ENCODE measurements at regions not wholly inside any gene's neighbourhood (a gene's known extent, or its start where the extent isn't known, plus 50 kb on each side); places are given as distances from the start of the nearest gene placed in this dataset.

DNA sequence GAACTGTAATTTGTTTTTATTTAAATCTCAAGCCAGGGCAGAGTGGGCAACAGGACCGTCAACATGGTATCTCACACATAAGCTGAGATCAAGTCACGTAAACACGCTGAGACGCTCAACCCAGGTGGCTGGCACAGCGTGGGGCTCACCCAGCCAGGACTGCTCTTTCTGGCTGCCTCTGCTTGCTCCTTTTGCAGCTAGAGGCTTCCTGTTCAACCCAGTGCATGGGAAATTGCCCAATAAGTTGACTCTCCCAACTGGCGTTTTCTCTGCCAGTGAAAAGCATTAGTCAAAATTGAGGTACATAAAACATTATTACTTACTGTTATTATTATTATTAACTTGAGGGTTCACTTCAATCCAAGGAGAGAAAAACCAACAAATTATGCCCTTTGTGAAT lies 398.1 kb downstream of the NR2F2 start (continued):
- TF ChIP-seq KLF10 (CRISPR knock-in tag; IDR thresholded peaks at IDR 0.05) (no peak), ELF4 (CRISPR knock-in tag; IDR thresholded peaks at IDR 0.05) (no peak), ZNF436 (CRISPR knock-in tag; IDR thresholded peaks at IDR 0.05) (no peak)

DNA sequence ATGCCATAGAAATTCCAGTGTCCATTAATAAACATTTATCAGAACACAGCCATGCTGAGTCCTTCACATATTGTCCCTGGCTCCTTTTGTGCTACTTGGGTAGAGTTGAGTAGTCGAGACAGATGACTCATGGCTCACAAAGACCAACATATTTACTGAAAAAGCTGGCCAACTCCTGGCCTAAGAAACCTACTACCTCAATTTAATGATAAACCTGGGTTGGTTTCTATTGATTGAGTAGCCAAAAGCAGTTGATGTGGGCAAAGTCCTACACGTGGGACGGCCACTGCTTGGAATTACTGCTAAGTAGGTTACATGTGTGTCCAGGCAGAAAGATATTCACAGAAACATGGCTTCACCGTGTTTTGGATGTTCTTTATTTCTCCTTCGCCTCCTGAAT lies 402.2 kb downstream of the NR2F2 start:
- no peaks in the 10 kb centered on the region for H3K9me1 ChIP-seq (ENCODE audit: control insufficient read depth, insufficient read depth, low read length)
- no peak overlapping the region for H3K27ac ChIP-seq (ENCODE audit: extremely low read depth, low read depth, low read length)
- no peak overlapping the region for H3K4me2 ChIP-seq (ENCODE audit: insufficient read depth, low read length)
- ATAC-seq: no peak
- no peak for DNase-seq (ENCODE audit: extremely low read depth in 1 of 4, low spot score in 3 of 4)
- no peaks in the 10 kb centered on the region for H4K20me1 ChIP-seq (replicated peaks; ENCODE audit: control insufficient read depth, insufficient read depth, low read length)
- in situ Hi-C loops (cut with MboI) (no loop called here), intact Hi-C loops (cut with micrococcal nuclease) (no loop called here)
- H3K9me3 ChIP-seq (replicated peaks; ENCODE audit: control insufficient read depth, insufficient read depth, low read depth, low read length): no peaks in the 10 kb centered on the region
- WGBS (ENCODE audit: insufficient coverage, low coverage, missing lambda C conversion rate): 0% methylated on average over 5 of the region's 5 CpGs
- H3K36me3 ChIP-seq (ENCODE audit: control insufficient read depth, insufficient read depth, low read length): no peaks in the 10 kb centered on the region
- no peaks in the 10 kb centered on the region for H3K27me3 ChIP-seq (ENCODE audit: control insufficient read depth in 2 of 2, insufficient read depth in 2 of 2, low read length in 2 of 2)
- no peak overlapping the region for H2AFZ ChIP-seq (ENCODE audit: low read depth, low read length)
- H3K4me3 ChIP-seq: no peak overlapping the region
- no peaks in the 10 kb centered on the region; a peak in 1 of 5 replicates for H3K4me1 ChIP-seq (replicated peaks in 1 of 2; ENCODE audit: control insufficient read depth in 2 of 2, insufficient read depth in 2 of 2, low read length in 2 of 2)
- FAIRE-seq: no peak
- no peak for TF ChIP-seq MAFK (IDR thresholded peaks at IDR 0.05; ENCODE audit: low read length)
- no peak for TF ChIP-seq BDP1 (IDR thresholded peaks at IDR 0.05; ENCODE audit: insufficient read depth, insufficient read length)
- TF ChIP-seq TBP (optimal IDR thresholded peaks at IDR 0.05; ENCODE audit: low read depth, low read length): no peak
- TF ChIP-seq ZNF586 (CRISPR knock-in tag; conservative IDR thresholded peaks at IDR 0.05): no peak
- no peak for TF ChIP-seq ZNF41 (CRISPR knock-in tag; conservative IDR thresholded peaks at IDR 0.05)
- ChIA-PET POLR2A (no interaction called here), CTCF (ENCODE audit: low intra/inter-chr PET ratio) (no interaction called here)
- BruUV-seq (replicated peaks): no TSS peak
- H3K9ac ChIP-seq (ENCODE audit: insufficient read depth in 1 of 2, low read depth in 2 of 2, low read length in 2 of 2): no peak overlapping the region
- H3K79me2 ChIP-seq (ENCODE audit: control insufficient read depth, insufficient read depth, low read length): no peaks in the 10 kb centered on the region

All from K562 (cell line).